NCI-H510A treated with DMSO at 0.1 percent for 48 hours (cell line): ENCODE measurements at regions not wholly inside any gene's neighbourhood (a gene's known extent, or its start where the extent isn't known, plus 50 kb on each side); places are given as distances from the start of the nearest gene placed in this dataset.

Source experiments
- DNase-seq: peaks from one replicate; lab custom pipeline; 2025; lab: John Stamatoyannopoulos, UW

DNA sequence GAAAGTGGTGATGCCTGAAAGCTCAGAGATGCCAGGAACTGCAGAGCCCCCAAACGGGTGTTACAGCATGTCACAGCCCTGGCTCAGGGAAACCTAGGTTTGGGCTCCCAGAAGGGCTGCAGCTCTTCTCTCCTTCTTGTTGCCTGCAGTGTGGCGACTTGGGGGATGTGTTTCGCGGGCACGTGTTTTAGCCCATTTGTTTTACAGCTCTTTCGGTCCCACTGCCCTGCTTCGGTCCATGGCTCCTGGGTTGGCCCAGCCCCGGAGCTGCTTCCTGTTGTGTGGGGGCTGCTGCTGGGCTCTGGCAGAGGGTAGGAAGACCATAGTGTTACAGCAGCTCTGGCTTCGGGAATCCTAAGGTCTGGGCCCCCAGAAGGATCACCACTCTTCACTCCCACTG, 222.9 kb upstream of the RIOK2 start:
- DNase-seq: no peak

- DNase-seq: no peak
Observed at GRCh38 chr5:97406946-97407676, 224.1 kb upstream of the RIOK2 start.

- no peak for DNase-seq
Observed at GRCh38 chr5:97408331-97408730, 225.3 kb upstream of the RIOK2 start.

DNA sequence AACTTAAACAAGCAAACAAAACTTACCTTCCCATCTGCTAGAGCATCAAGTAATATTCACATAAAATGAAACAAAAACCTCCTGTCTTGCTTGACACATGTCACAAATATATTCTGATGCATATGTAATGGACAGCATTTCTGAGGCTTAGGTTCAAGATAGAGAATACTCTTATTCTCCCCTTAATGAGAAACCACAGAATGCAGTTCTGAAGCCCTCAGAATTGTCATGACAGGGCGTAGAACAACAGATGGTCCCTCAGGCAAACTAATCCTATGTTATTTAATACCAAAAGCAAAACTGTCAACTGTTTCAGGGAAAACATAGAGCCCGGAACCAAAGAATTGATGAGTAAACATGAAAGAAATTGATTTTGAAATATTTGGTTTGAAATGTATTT, 229.9 kb upstream of the RIOK2 start:
- DNase-seq: no peak

DNA sequence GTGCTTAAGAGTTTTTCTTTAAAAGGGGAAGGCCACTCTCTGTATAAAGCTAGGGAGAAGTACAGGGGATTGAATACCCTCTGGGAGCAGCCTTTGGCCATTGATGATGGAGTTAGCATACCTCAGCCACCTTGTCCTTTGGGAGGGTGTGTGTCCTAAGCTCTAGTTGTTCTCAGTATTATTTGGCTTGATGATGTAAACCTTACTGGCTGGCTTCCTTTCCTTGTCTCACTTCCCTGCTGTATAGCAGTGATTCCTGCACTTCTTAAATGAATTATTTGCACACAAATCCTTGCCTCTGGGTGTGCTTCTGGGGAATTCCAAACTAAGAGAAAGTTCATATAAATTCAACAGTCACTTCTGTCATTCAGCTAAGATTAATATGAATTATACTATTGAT, 234.9 kb upstream of the RIOK2 start:
- DNase-seq: no peak

DNA sequence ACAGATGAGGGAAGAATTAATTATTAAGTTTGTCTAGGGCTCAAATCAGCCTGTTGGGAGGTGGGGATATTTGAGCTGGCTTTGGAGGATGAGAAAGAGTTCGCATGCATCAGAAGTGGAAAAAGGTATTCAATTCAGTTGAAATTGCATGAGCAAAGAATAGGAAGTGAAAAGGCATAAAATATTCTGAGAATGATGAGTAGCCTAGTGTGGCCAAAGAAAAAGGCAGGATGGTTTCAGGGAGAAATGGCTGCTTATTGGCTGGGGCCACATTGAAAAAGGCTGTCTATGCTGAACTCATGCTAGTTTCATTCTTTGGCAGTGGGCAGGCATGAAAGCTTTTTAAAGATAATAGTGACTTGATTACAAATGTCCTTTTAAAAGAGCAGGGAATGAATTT, 235.4 kb upstream of the RIOK2 start:
- no peak for DNase-seq

GRCh38 chr5:97420646-97421045, 237.6 kb upstream of the RIOK2 start:
- DNase-seq: no peak

- DNase-seq: no peak
Observed at GRCh38 chr5:97422678-97423077, 239.6 kb upstream of the RIOK2 start.

DNA sequence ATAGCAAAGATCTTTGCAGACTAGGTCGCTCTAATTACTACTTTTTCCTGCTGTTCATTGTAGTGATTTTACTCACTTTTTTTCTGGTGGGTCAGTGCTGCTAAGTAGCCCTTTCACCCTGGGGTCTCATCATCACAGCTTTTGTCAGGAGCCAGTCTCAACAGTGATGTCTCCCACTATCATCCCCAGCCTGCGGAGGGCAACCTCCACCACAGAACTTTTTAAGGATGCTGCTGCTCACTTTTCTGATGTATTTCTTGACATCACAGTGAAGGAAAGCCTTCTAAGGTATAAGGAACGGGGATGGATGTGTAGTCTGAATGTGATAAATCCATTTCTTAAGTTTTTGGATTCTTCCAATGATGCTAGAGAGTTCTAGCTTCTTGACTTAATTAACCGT, 242.5 kb upstream of the RIOK2 start:
- DNase-seq: no peak

DNA sequence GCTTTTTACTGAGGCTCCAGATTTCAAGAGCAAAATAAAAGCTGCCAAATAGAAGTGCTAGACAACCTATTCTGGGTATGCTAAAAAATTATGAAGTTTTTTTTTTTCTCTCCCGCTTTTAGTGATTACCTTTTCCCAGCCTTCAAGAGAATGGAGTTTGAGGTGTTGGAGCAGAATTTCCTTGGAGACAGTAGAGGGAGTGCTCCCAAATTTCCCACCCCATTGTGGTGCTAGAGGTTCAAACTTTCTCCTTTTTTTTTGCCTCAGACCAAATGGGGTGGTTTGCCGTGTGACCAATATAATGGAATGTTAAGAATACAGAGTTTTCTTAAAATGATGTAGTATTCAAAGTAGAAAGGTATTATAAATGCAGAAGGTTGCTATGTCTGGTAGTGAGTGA, 244.2 kb upstream of the RIOK2 start:
- no peak for DNase-seq

DNA sequence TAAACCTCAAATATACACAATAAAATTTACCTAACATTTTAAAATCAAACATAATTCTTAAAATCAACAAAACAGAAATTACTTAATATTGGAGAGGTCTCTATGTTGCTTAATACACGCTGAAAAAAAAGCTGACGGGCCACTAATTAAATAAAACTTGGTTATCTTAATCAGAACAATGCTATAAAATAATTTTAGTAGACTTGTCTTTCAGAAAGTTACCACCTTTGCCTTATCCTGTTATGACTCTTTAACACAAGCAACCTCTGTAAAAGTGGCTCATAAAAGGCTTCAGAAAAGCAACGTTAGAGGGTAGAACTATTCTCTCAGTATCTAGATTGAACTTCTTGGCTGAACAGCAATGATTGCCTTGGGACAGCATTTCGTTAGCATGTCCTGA, 251.0 kb upstream of the RIOK2 start:
- DNase-seq: no peak

DNA sequence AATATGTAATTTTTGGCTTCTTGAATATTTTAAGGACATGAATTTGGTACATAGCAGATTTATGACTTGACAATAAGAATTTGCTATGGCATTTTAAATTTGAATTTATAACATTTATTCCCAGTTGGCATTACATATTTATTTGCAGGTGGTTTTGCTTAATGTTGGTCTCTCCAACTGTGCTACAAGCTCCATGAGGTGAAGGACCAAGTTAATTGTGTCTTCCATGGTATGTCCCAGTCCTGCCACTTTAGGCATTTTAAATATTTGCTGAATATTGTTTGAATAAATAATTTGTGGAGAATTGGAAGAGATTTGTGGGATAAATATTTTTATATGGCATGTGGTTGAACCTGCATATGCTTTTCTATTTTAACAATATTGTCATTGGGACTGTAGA, 253.4 kb upstream of the RIOK2 start:
- DNase-seq: no peak

DNA sequence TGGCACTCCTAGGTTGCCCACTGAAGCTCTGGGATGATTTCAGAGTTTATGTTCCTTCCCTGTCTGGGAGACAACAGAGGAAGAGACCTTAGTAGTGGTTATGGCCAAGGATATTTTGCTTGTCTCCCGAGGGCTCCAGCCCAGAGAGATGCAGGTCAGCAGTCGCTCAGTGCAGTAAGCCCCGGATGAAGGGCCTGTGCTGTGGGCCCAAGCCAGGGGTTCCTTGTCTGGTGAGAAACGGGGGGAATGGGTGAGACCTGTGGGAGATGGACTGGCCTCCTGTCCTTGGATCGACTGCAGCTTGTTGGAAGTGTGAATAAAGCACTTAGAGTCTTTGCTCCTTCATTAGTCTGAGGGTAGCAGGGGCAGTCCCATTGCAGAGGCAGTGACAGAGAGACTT, 260.7 kb upstream of the RIOK2 start:
- no peak for DNase-seq

DNA sequence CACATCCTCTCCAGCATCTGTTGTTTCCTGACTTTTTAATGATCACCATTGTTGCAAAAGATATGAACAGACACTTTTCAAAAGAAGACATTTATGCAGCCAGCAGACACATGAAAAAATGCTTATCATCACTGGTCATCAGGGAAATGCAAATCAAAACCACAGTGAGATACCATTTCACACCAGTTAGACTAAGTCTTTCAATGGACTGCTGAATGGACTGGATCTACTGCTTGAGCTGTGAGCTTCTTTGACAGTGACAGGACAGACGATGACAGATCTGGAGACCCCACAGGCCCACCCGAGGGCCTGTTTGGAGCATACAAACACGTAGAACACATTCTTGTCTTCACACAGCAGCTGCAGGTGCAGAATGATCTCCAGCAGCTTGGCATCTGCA, 266.1 kb upstream of the RIOK2 start:
- no peak for DNase-seq

- DNase-seq: no peak
Observed at GRCh38 chr5:97452646-97453045, 269.6 kb upstream of the RIOK2 start.

DNA sequence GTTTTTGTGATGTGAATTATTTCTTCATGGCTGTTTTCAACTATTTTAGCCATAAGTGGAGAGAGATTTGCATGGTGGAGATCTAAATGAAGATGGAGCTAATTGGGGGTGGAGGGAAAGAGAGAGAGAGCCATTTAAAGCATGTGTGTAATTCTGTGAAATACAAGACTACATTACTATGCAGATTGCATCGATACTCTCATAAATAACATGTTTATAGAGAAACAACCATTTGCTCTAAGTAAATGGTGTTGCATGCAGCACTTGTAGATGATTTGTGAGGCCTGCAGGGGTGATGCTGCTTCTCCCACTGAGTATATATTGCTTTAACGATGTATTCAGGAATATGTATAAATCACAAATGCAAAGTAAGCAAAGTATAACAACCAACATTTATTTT, 270.2 kb upstream of the RIOK2 start:
- DNase-seq: no peak

- no peak for DNase-seq
Observed at GRCh38 chr5:97454015-97454414, 271.0 kb upstream of the RIOK2 start.

GRCh38 chr5:97455996-97456395, 272.9 kb upstream of the RIOK2 start:
- no peak for DNase-seq

GRCh38 chr5:97458851-97459250, 275.8 kb upstream of the RIOK2 start:
- no peak for DNase-seq

- DNase-seq: no peak
Observed at GRCh38 chr5:97471951-97472350, 288.9 kb upstream of the RIOK2 start.

DNA sequence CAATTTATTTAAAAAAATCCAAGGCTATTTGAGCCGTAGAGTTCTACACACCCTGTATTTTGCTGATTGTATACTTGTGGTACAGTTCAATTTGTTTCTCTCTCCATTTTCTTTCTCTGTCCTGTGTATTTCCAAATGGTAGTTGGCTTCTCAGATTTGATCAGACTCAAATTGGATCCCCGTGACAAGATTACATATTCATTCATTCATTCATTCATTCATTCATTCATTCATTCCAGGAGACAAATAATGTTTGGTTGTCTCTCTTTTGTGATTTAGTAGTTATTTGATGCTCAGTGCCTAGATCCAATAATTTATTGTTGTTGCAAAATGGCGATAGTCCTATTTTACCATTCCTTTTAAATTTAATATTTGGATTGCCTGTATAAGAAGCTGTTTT, 292.8 kb upstream of the RIOK2 start:
- DNase-seq: no peak

GRCh38 chr5:97476852-97477534, 293.9 kb upstream of the RIOK2 start:
- DNase-seq: no peak

DNA sequence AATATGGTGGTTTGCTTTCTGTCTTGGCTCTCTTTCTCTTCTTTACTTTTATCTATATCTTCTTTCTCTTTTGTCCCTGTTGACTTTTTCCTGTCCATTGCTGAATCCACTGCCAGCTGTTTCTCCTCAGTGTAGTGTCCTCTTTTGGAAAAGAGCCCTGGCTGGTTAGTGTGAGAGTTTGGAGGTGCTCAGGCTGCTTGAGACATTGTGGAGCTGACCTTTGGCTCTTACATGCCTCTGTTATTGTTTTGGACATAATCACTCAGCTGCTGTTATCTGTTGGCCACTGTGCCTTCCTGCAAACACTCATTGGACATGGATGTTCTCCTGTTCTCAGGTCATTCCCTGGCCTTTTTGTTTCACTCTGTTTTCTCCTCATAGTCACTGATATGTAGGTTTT, 295.4 kb upstream of the RIOK2 start:
- no peak for DNase-seq

- DNase-seq: no peak
Observed at GRCh38 chr5:97480313-97480712, 297.3 kb upstream of the RIOK2 start.
